NCI-H2171 treated with DMSO at 0.1 percent for 48 hours (cell line): ENCODE measurements at regions not wholly inside any gene's neighbourhood (a gene's known extent, or its start where the extent isn't known, plus 50 kb on each side); places are given as distances from the start of the nearest gene placed in this dataset.
"Not testable (repeated sequence)": the region's sequence is repeated elsewhere in the genome, so short reads cannot be mapped to it uniquely, and the experiment has no call there.

Experiments
- DNase-seq: peaks from one replicate; lab custom pipeline; 2025; lab: John Stamatoyannopoulos, UW

DNA sequence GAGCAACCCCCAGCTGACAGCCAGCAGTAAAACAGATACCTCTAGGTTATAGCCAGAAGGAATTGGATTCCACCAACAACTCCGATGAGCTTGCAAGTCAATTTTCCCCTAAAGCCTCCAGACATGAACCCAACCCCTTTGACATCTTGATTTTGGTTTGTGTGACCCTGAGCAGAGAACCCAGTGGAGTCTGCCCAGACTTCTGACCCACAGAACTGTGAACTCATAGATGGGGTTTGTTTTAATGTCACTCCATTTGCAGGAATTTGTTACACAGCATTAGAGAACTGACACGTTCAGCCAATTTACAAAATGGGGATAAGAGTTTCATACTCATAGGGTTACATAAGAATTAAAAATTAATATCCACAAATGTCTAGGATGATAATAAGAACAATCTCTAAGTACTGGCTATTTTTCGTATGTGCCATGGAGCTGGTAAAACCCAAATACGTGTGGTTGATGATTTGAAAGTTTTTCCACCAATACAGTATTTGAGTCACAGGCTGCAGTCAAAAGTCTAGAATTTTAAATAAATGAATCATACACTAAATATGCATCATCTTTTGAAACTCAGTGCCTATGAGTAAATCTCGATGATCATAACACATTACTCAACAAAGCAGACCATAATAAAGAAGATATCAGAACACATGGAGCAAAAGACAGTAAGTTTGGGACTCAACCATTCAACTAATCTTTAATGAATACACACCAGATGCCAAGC lies 380.0 kb downstream of the ANAPC1 start:
- DNase-seq = not testable (repeated sequence)

DNA sequence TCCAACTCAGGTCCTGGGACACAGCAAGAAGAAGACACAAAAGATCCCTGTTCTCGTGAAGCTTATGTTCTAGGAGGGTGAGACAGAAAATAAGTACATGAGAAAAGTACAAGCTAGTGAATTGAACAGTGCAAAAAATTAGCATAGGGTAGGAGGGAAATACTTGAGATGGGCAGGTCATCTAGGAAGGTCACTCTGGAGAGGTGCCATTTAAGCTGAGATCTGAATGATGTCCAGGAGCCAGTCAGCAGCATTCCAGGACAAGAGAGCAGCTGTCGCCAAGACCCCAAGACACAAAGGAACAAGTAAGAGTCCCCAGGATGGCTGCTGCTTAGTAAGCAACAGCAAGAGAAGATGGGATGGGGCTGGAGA lies 379.4 kb downstream of the ANAPC1 start:
- not testable (repeated sequence) for DNase-seq

DNA sequence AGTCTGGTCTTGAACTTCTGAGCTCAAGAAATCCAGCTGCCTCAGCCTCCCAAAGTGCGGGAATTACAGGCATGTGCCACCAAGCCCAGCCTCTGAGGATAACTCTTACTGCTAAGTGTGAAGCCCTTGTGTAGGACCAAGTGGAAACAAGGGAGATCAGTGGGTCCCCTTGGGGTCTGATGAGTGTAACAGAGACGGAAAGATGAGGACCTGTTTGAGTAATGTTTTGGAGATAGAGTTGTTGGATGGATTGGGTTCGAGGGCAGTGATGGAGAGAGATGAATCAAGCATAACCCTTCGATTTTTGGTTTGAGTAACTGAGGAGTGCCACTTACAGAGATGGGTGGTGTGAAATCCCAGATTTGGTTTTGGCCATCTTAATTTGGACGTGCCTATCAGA lies 378.7 kb downstream of the ANAPC1 start:
- not testable (repeated sequence) for DNase-seq

DNA sequence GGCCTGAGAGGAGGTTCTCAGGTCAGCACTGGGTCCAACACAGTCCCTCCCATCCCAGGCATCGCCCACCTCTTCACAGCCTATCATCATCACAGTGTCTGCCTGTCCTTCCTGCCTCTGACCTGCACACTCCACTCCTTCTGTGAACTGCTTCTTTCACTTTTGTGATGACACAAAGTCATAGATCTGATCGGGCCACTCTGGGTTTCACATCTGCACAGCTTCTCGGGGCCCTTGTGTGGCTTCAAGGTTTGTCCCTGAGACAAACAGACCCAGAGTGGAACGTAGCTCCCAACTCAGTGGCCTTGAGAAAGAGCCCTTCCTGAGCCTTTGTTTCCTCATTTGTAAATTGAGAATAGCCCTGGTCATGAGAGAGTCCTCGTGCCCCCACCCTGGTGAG lies 377.1 kb downstream of the ANAPC1 start:
- not testable (repeated sequence) for DNase-seq

DNA sequence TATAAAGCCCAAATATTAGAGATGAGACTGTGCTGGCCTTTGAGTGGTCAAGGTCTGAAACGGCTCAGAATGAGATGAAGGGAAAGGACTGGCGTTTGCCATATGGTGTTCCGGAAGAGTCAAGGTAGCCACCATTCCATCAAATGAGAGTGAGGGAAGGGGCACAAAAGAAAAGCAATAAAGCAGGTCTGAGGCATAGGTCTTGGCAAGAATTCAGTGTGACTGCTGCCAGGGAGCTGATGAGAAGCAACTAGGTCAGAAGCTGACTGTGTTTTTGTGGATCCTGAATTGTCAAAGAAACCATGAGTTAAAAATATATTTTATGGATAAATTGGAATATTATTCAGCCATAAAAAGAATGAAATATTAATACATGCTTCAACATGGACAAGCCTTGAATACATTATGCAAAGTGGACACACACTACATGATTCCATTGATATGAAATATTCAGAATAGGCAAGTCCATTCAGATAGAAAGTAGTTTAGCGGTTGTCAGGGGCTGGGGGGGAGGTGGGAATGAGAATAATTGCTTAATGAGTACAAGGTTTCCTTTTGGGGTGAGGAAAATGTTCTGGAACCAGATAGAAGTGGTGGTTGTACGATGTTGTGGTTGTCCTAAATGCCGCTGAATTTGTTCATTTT lies 374.6 kb downstream of the ANAPC1 start:
- DNase-seq = not testable (repeated sequence)

DNA sequence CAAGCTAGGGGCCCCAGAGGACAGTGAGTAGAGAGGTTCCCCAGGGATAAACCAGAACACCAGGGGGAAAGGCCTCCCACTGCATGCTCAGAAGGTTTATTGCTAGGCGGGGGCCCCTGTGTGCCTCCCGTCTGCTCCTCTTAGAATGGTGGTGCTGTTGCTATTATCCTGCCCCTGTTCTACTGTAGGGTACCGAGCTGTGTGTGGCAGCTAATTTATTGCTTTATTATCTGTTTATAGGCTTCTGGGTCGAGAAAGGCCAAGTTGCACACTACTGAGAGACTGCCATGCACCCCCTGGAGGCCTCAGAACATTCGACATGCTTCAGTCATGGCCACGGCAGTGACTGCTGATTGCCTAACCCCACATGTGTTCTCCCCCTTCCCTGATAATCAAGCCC lies 373.6 kb downstream of the ANAPC1 start:
- DNase-seq = not testable (repeated sequence)

DNA sequence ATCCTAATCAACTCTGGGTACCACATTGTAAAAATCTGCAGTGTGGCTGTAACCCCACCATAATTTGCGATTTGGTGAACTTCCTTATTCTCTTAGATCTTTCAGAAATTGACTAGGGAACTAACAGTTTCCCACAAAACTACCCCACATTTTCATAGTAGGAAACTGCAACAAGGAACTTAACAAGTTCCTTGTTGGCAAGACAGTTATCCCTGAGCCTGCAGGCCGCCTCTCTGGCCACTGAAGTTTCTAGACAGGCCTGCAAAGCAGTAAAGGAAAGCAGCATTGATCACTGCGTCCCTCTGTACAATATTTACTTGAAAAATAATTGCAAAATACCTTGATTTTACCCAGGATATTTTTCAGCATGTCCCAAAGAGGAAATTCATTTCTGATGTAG lies 372.9 kb downstream of the ANAPC1 start:
- DNase-seq = not testable (repeated sequence)

DNA sequence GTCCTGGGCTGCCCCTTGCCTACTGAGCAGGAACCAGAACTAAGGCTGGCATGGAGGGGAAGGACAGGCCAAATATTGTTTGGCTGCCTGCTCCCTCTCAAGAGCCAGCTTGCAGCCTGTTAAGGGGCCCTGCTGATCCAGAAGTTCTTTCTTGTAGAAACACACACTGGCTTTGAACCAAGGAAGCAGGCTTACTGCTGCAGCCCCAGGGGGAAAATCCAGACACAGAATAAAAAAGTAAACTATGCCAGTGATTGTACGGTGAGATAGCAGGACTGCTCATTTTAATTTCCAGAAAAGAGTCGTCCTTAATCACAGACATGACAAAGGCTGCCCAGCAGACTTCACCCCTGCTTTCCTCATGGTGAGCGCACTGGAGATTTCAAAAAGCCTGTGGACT lies 371.6 kb downstream of the ANAPC1 start:
- not testable (repeated sequence) for DNase-seq

DNA sequence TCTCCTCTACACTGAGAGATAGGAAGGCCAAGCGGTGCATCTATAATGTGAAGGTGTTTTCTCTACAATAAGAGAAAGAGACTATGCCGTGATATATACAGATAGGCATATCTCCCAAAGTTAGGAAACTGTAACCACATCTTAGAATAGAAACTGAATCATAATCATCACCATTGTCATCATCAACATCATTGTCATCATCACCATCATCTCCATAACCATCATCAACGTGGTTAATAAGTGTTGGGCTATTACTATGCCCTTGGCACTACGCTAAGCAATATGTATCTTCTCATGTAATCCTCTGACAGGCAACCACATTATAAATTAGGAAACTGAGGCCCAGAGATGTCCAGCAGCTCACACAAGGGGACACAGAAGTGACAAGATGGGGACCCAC lies 369.9 kb downstream of the ANAPC1 start:
- DNase-seq = not testable (repeated sequence)

DNA sequence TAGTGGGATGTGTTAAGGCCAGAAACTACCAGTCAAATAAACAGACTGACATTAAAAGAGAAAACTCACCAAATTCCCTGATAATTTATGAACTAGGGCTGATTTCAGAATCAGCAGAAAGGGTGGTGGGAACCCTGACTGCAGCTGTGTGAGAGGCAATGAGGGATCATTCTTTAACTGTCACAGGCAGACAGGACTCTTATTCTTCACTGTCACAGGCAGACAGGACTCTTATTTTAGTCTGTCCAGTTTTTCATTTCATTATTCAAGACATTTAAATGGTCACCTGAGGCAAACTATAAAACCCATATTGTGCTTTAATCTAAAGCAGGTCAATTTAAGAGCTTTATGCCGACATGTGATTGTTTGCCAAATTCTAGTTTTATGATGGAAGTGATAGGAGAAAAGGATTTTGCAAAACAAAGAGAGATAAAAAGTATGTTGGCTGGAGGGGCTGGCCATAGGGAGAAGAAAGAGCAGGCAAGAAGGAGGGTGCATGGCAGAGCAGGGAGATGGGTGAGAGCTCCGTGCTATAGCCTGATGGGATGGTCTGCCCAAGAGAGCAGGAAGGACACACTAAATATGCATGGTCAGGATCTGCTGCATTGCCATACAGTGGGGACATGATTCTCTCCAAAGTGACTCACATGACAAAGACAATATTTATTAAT lies 366.8 kb downstream of the ANAPC1 start:
- DNase-seq = not testable (repeated sequence)

DNA sequence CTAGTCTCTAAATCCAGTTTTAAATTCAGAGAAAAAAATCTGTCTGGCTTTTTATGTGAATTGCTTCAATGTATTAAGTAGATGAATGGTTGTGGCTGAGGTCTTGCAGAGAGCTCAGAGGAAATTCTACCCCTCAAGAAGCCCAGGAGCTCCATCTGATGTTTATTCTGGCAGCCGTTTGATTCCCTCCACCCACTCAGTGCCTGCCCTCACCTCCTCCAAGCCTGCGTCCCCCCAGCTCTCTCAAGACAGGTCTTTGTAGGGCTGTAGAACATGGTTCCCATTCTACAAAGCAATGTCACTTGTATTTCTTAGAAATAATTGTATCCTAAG lies 366.3 kb downstream of the ANAPC1 start:
- DNase-seq = not testable (repeated sequence)

DNA sequence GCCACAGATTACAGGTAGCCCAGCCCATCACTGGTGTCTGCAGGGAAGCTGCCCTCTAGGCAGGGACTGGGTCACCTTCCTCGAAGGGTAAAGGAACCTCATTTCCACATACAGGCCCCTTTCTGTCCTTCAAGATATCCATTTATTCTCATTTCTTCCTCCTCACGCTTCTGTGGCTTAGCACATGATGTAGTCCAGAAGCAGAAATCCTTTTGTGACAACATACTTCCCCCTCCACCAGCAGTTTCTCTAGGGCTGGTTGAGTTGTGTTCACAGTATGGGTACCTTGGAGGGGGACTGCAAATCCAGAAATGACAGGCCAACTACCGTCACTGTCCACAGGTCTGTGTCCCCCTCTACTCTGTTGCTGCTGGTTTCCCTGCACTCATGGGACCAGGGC lies 364.9 kb downstream of the ANAPC1 start:
- no peak for DNase-seq

DNA sequence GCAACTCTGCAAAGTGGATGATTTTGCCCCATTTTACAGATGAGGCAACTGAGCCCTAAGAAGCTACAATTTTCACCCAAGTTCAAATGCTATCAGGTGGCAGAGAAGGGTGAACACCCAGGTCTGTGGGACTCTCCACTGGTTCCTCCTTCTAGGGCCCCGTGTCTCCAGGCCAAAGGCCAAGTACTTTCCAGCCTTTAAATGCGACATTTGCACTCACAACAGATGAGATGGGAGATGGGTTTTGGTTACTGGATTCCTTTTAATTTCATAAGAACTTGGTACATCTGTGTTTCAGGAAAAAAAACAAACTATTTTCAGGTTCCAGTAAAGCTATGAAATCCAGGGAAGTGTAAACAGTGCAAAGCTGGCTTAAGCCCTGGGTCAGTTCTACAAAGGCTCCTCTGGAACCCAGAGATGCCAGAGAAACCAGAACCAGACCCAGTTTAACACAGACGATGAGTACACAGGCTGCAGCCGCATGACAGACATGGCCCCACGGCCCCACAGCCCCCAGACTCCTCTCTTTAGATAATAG lies 361.7 kb downstream of the ANAPC1 start:
- DNase-seq = no peak

DNA sequence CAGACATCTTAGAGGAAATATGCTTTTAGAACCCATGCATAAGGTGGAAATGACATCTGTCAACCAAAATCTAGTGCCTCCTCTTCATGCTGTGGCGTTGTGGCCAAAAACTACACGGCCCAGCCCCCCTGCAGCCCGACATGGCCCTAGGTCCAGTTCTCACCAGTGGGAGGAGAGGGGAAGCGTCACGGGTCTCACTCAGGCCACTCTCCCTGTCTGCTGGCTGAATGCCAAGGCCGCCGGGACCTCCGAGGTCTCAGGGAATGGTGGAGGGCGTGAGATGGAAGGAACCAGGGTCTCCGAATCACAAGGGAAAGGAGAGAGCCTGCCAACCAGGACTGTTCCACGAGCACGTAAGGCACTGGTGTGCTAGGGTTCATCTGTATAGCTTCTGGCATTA lies 361.0 kb downstream of the ANAPC1 start:
- no peak for DNase-seq

DNA sequence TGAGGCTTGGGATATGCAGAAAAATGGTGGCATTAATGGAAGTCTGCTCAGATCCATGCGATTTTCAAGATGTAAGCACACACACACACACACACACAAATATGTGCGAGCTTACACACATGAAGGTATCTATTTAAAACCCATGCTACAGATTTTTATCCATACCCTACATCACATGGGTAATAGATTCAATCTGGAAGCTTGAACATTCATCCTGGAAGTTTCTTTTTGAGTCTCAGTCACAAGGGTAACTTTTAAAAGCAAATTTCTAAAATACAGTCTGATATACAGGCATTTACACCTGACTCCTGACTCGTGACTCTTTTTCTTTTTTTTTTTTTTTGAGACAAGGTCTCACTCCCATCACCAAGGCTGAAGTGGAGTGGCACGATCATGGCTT lies 359.0 kb downstream of the ANAPC1 start:
- not testable (repeated sequence) for DNase-seq

DNA sequence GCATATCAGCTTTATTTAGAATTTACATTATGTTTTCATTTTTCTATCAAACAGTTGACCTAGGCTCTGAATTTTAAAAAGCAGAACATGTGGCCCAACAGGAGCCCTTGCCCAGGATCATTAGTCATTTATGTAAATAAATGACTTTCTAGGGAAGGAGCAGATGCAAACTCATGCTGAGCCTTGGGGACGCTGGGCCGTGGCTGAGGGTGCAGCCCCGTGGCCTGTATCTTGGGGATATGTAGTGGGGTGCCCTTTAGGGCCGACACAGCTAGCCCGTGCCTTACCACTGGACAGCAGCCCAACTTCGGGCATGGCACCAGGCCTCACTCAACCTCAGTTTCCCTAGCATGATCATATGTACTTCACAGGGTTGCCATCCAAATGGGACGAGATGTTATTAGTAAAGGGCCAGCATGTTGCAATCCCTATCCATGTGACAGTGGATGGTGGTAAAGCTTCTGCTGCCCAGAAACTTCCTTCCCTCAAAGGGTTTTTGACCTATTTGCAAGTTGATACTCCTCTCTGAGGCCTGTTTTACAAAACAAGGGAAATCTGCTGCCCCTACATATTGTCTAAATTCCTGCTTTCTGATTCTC lies 357.9 kb downstream of the ANAPC1 start:
- DNase-seq = not testable (repeated sequence)

DNA sequence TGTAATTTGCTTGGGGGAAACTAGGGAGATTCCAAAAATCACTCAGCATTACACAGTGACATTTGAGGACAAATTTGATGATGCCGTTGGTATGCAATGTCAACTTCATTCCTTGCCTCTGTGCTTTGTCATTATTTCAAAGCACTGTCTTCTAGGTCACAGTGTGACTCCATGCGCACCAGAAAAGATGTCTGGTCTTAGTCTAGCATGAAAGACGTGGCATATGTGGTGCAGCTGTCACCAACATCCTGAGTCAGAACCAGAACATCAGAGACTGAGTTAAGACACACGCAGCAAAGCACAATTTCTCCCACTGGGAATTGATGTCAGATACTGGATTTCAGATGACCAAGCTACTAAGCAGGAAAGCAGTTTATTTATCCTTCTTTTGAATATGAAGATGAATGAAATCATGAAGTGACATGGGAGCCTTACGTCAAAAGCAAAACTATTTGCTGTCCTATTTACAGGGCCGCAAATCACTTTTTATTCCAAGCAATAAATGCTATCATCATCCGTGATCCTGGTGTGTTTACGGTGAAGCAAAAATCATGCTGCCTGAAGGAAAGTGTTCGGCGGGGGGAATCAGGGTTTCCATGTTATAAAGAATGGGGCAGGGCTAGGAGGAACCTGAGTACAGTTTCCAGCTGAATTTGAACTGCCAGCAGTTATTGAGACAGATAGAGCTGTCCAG lies 356.1 kb downstream of the ANAPC1 start:
- DNase-seq = not testable (repeated sequence)

DNA sequence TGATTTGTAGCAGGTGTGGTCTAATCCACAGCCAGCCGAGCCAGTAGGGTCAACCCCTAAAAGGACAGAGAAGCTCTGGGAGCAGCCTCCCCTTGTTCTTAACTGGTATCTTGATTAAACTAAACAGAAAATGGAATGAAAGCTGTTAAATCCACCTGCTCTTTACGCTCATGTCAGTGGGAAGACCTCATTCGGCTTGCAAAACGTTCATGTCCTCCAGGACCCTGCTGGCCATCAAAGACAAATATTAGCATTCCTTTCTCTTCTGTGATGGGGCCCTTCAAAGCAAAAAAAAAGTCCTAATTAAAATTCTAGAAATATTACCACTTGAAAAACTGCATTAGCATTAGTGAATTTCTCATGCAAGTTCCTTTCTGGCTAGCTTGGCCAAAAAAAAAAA lies 355.0 kb downstream of the ANAPC1 start:
- not testable (repeated sequence) for DNase-seq

DNA sequence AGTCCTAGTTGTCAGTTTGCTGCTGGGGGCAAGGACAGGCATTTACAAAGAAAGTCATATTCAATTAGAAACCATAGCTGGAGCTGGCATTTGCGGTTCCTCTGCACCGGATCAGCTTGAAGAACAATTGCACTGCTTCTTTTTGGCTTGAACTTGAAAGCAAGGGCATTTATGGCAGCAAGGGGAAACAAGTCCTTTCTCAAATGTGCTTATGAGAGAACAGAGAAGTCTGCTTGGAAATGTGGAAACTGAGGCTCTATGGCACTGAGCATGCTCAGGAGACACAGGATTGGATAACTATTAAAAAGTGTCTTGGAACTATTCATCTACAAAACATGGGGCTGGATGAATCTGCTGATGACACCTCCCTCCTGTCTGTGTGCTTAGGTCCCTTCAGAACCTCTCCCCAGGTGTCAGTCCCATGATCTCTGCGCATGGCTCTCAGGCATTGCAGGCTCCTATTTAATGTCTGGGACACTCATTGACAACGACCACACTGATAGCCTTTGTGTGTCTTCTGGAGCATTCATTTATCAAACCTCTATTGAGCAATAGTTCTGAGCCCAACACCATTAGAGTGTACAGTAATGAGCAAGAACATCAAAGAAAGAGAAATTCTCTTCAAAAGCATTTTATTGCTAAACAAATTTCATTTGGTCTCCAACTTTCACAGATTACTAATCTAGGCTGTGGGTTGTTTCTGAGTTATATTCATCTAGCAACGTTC lies 353.6 kb downstream of the ANAPC1 start:
- DNase-seq = not testable (repeated sequence)

DNA sequence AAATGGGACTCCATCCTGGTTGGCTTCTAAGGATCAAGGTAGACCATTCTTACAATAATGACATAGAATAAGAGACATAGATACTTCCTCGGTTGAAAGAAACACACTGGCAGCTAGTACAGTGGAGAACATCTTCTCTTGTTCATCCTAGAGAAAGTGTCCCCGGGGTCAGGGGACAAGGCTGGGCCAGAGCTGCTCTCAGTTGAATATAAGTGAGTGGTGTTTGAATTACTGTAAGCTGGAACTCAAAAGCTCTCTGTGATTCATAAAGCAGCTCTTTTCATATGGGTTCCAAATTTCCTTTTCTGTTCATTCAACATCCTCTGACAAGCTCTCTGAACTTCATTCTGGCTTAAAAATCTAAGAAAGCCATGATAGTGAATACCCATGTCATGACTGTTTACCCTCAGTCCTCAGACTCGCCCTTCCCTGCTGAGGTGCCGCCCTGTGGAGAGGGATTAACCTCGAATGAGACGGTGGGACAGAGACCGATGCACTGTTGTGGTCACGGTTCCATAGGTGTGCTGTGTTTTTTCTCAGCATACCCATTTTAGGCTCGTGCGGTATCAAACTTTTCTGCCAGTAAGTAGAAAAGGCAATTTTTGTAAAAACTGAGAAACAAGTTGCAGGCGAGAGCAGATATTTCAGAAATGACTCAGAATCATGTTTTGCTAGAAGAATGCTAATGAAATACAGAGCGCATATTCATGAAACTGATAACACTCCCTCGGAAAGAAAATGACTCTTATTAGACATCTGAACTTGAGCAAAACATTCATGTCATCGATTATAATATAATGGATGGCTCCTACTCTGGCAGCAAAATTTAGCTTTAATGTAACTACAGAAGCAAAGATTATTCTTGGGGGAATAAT lies 351.1 kb downstream of the ANAPC1 start:
- not testable (repeated sequence) for DNase-seq
